22Rv1 (cell line): ENCODE measurements at regions not wholly inside any gene's neighbourhood (a gene's known extent, or its start where the extent isn't known, plus 50 kb on each side); places are given as distances from the start of the nearest gene placed in this dataset.

Experiments used
- ZFX ChIP-seq: fragments of 450-650 bp; IDR thresholded peaks from 2 replicates; pipeline ENCODE4 v1.6.1; 2017; ENCODE audit warnings: antibody characterized with exemption, borderline replicate concordance
- TF ChIP-seq, protein P1 (sequence below): fragments of 450-650 bp; IDR thresholded peaks from 2 replicates; pipeline ENCODE4 v1.5.1; 2017; ENCODE audit warnings: mild to moderate bottlenecking

GRCh38 chr4:123055943-123056342 lies 133.5 kb upstream of the NUDT6 start:
- TF ChIP-seq, protein P1, sequence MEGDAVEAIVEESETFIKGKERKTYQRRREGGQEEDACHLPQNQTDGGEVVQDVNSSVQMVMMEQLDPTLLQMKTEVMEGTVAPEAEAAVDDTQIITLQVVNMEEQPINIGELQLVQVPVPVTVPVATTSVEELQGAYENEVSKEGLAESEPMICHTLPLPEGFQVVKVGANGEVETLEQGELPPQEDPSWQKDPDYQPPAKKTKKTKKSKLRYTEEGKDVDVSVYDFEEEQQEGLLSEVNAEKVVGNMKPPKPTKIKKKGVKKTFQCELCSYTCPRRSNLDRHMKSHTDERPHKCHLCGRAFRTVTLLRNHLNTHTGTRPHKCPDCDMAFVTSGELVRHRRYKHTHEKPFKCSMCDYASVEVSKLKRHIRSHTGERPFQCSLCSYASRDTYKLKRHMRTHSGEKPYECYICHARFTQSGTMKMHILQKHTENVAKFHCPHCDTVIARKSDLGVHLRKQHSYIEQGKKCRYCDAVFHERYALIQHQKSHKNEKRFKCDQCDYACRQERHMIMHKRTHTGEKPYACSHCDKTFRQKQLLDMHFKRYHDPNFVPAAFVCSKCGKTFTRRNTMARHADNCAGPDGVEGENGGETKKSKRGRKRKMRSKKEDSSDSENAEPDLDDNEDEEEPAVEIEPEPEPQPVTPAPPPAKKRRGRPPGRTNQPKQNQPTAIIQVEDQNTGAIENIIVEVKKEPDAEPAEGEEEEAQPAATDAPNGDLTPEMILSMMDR: no peak
- no peak for TF ChIP-seq ZFX
